DMS79 treated with DMSO at 0.1 percent for 48 hours (cell line): ENCODE measurements at regions not wholly inside any gene's neighbourhood (a gene's known extent, or its start where the extent isn't known, plus 50 kb on each side); places are given as distances from the start of the nearest gene placed in this dataset.

Experiments used
- DNase-seq: peaks from one replicate; lab custom pipeline; 2025; lab: John Stamatoyannopoulos, UW

GRCh38 chr6:1482381-1483166 is 93.2 kb downstream of the FOXF2 start:
- no peak for DNase-seq

DNA sequence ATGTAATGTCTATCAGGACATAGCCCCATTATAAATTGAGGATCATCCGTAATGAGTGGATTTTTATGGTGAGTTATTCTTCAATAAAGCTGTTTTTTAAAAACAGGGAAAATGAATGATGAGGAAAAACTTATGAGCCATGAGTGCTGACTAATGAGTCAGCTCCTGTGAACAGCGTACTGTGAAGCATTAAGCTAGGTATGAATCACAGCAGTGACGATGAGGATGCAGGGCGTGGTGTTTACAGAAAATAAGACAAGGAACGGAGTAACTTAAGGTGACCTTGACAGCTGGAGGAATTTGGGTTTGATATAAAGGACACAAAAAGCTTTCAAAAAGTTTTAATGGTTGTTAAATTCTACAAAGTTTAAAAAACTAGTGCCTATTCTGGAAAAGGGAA is 96.3 kb downstream of the FOXF2 start:
- no peak for DNase-seq

- no peak for DNase-seq
These were observed 97.0 kb downstream of the FOXF2 start for GRCh38 chr6:1486387-1486786.

DNA sequence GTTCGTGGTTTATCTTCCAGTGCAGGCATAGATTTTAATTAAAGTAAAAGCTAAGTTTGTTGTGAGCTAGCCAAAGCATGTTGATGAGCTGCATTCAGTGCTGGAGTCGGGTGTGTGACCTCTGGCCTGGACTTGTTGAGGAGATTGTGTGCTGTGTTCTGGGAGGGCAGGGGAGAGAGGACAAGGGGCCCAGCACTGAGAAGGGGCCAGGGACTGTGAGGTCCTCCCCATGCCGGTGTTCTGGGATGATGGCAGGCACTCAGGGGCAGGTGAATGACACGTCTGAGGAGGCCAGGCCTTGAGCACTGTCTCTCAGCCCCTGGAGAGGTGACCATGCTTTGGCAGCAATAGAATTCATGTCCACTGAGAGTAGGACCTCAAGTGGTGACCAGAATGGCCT is 97.9 kb downstream of the FOXF2 start:
- DNase-seq = no peak

GRCh38 chr6:1491025-1491424 is 101.6 kb downstream of the FOXF2 start:
- no peak for DNase-seq

GRCh38 chr6:1491591-1492319 is 102.4 kb downstream of the FOXF2 start:
- DNase-seq = no peak

- no peak for DNase-seq
These were observed 105.3 kb downstream of the FOXF2 start for GRCh38 chr6:1494671-1495070.

DNA sequence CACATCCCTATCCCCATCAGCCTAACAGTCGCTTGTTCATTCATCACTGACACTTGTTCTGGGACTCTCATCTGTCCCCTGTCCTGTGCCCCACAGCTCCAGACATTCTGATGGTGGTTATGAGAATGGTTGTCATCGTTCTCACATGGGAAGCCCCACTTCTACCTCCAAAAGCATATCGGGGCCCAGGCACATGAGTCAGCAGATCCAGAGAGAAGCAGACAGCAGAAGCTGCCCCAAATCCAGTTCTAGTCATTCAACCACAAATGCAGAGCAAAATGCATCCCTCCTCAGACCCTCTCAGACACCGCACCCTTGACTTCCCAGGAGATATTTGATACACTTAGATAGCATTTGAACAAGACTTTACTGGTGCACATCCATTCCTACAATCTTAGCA is 106.0 kb downstream of the FOXF2 start:
- no peak for DNase-seq

DNA sequence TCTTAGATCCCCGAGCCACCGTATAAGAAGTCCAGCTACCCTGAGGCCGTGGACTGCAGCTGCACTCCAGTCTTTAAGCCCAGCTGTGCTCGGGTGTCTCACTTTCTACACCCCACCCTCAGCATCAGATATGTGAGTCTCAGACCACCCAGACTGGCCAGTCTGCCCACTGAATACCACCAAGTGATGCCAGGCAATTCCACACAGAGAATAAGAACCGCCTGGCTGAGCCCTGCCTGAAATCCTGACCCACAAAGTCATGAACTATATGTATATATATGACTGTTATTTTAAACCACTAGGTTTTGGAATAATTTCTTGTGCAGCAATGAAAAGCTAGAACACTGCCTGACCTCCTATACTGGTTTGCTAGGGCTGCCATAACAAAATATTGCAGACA is 106.7 kb downstream of the FOXF2 start:
- no peak for DNase-seq

GRCh38 chr6:1496836-1497760 is 107.7 kb downstream of the FOXF2 start:
- no peak for DNase-seq

- DNase-seq = no peak
These were observed 108.4 kb downstream of the FOXF2 start for GRCh38 chr6:1497761-1498105.

GRCh38 chr6:1498491-1499113 is 109.2 kb downstream of the FOXF2 start:
- DNase-seq = no peak

DNA sequence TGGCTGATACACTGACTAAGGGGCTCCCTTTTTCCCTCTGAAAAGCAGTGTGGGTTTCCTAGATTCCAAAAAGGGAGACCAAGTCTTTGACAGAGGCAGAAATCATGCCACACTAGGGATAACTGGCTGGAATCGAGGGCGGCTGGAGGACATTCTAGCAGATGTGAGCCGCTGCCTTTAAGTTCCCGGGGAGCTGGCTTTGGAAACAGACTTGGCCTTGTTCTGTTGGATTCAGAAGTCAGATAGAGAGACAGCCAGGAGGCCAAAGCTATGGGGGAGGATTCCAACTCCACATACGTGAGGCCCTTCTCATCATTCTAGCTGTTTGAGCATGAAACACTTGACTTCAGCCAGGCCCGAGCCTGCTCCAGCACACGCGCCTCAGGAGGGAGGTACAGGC is 109.9 kb upstream of the FOXC1 start:
- DNase-seq = no peak

DNA sequence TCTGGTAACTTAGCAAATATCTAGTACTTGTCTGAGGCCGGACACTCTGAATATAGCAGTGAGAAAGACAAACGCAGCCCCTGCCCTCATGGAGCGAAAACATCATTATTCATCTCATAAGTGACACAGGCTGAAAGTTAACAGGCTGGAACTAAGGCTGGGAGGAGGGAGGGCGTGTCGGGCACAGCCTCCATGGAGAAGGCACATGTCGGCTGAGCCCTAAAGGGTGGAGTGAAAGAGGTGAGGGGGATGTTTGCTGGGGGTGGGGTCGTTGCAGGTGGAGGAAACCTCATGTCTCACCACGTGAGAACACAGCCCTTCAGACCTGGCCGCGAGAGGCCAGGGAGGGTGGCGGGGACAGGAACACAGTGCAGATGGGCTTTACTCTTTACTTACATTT is 108.8 kb upstream of the FOXC1 start:
- DNase-seq = no peak

DNA sequence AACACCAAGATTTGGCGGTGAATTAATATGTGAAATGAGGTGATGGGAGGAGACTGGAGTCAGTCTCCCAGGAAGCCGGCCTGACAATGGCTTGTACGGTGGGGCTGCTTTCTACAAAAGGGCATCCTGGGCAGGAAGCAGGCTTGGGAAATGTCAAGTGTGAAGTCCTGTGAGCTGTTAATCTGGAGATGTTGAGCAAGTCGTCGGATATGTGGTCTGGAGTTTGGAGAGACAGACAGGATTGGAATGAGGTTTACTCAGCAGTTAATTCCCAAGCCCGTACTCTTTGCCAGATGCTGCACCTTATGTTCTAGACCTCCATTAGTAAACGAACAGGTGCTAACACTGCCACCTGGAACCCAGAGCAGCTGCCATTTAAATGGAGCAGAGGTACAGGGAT is 107.7 kb upstream of the FOXC1 start:
- DNase-seq = no peak

- DNase-seq = no peak
These were observed 105.9 kb upstream of the FOXC1 start for GRCh38 chr6:1503811-1504210.

DNA sequence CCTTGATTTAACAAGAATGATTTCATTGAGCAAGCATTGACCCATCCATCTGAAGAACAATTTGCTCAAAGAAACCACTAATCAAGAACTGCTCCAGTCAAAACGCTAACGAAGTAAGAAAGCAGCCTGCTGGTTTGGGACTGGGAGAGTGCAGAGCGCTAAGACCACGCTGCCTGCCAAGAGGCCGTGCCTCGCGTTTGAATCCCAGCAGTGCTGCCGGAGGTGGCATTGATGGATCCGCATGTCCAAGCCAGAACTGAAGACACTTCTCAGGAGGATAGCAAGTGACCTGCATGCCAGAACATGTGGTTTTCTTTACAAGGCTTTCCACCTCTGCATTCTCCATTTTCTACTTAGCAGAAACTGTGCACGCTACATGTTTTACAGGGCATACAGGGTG is 105.2 kb upstream of the FOXC1 start:
- DNase-seq = no peak

DNA sequence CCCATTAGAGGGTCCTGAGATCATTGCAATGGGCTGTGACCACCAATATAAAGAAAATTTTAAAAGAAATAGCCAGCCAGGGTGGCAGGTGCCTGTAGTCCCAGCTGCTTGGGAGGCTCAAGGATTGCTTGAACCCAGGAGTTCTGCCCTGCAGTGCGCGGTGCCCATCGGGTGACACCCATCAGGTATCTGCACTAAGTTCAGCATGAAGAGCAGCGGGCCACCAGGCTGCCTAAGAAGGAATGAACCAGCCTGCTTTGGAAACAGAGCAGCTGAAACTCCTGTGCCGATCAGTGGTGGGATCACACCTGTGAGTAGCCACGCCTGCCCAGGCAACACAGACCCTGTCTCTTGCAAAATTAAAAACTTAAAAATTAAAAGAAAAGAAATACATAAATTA is 102.5 kb upstream of the FOXC1 start:
- DNase-seq = no peak

DNA sequence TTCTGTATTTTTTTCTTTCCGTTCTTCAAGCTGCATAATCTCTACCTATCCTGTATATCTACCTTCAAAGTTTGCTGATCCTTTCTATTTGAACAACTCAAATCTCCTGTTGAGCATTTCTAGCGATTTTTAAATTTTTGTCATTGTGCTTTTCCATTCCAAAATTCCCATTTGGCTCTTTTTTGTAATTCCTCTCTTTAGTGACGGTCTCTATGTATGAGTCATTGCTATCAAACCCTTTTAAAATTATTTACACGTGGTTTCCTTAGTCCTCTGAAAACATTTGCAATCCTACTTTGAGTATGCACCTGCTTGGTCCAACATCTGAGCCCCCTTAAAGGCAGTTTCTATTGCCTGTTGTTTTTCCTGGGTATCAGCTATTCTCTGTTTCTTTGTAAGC is 100.5 kb upstream of the FOXC1 start:
- no peak for DNase-seq

- no peak for DNase-seq
These were observed 99.5 kb upstream of the FOXC1 start for GRCh38 chr6:1510239-1510638.

GRCh38 chr6:1513215-1513780 is 96.4 kb upstream of the FOXC1 start:
- DNase-seq = no peak

DNA sequence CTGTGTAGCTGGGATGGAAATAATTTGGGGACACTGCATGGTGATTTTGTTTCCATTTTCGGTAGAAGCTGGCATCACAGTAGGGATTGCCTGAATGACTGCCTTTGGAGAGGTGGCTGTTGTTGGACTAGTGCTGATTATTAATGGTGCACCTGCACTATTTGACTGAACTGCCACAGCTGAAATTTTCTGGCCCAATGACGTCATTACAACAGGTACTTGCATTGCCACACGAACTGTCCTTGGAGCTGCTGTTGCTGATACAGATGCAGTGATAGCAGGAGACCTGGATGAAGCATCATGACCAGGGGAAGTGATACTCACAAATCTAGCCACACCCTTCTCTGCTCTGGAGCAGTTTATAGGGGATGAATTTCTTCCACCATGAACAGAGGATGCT is 95.6 kb upstream of the FOXC1 start:
- DNase-seq = no peak
